Cerebellar nuclear complex (tissue), 1 donor: ENCODE measurements at regions not wholly inside any gene's neighbourhood (a gene's known extent, or its start where the extent isn't known, plus 50 kb on each side); places are given as distances from the start of the nearest gene placed in this dataset.

ENCODE experiments used
- DNase-seq, 2 experiments: peaks; one replicate each; lab custom pipeline; 2025; lab: John Stamatoyannopoulos, UW

DNA sequence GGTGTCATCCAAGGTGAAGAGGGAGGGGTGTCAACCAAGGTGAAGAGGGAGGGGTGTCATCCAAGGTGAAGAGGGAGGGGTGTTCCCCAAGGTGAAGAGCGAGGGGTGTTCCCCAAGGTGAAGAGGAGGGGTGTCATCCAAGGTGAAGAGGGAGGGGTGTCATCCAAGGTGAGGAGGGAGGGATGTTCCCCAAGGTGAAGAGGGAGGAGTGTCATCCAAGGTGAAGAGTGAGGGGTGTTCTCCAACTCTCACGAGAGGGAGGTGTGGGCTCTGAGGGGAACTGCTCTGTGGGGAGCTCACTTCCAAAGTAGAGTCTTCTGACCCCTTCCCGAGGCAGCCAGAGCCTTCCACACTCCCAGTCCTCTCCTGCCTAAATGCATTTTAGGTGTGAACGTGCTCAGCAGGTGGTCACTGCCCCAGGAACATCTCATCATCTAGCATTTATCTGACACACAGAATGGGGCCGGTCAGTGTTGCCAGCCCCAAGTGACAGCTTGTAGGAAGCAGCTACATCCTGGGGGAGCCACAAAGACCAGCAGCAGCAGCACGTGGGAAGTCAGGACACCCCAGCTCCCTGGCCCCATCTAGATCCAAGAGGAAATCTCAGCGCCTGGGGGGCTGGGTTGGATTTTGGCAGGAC lies 323.8 kb downstream of the GLRX3 start:
- no peak for DNase-seq

DNA sequence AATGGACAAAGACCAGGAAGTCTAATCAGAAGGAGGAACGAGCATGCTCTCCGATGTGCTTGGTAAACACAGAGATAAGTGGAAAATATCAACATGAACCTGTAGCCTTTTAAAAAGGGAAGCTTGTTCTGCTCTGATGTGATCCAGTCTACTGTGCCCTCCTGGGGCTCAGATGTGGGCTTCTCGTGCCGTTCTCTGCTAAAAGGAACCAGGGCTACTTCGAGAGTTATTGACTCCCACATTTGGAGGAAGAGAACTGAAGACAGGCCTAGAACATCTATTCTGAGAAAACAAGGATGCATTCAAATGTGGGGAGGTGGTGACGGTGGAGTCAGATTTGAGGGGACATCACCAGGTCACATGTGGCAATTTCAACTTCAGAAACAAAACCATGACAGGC lies 325.4 kb downstream of the GLRX3 start:
- no peak for DNase-seq

DNA sequence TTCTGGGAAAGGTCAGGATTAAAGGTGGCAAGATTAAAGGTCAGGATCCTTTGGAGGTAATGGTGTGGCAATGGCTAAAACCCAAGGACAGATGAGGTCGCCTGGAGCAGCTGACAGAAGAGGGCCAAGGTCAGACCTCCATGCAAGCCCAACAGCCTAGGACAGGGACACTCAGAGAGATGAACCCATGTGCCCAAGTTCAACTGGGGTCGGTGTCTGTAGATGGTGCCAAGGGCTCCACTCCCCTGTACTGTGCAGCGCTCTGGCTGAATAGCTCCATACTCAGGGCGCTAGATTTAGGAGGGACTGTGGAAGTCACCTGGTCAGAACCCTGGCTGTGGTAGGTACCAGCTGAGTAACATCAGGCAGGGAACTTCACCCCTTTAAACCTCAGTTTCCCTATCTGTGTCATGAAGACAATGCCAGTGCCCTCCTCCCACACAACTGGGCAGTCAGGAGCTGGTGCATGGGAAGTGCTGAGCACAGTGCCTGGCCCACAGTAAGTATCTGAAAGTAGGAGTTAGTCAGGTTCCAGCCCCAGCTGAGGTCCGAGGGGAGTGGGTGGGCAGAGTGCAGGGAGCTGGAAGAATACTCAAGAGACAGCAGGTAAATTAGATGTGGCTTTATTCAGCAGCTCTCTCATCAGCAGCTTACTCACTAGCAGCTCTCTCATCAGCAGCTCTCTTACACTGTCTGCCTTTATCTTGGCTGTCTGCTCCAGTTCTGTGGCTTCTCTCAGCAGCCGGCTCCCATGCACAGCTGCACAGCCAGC lies 327.1 kb downstream of the GLRX3 start:
- no peak for DNase-seq

DNA sequence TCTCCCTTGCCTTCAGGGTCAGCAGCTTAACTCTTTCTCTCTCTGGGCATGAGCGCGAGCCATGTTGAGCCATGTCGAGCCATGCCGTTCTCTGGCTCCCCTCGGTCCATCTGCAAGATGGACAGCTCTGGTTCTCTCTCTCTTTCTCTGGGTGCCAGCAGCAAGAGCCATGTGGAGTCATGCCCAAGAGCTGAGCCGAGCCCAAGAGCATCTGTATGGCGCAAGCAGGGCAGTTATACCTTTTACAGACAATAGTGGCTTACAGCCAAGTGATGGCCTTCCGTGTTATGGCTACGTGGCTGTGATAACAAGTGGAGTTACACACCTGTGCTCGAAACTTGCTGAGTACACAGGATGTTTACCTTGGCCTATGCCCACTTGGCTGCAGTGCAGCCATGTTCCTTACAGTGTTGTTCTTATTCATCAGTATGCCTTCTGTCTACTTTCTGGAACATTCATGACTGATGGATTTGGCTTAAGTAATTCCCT lies 327.7 kb downstream of the GLRX3 start:
- no peak for DNase-seq

DNA sequence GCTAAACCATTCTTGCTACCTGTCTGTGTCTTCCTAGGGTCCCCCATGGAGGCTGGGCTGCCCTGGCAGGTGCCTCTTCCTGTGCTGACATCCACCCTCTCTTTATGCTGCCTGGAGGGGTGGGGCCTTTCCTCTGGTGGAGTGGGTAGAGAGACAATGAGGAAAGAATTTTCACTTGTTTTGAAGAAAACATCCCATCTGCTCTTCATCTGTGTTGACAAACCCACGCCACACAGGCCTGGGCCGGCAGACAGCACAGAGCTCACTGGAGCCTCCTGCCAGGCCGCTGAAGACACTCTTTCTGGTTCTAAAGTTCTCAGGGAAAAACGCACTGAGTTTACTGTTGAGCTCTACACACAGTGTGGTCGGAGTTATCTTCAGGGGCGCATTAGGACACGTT lies 328.2 kb downstream of the GLRX3 start:
- no peak for DNase-seq

DNA sequence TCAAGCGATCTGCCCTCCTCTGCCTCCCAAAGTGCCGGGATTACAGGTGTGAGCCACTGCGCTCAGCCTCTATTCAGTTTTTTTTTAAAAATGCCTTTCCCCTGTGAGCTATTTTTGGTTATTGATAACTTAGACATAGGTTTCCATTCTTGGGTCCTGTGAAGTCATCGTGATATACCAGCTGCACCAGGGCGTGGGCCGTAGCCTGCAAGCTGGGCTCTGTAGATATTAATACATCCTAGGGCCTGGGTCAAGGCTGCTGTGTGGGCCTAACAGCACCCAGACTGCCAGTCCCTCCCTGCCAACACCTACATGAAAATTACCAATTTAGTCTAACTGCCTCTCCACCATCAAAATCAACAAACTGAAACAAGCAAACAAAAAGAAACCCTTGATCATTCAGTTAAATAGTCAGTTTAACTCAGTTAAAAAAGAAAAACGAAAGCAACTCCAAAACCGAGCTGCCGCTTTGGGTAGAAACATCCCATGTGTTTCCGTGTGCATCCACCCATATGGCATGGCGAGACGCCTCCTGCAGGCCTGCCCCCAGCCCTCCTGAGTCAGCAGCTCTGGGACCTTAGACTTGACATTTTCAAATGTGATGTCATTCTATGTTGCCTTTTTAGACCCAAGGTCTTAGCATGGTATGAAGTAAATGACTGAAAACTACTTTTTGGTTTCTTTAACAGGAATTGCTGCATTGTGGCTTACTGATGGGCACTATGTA lies 330.2 kb downstream of the GLRX3 start:
- DNase-seq = no peak

DNA sequence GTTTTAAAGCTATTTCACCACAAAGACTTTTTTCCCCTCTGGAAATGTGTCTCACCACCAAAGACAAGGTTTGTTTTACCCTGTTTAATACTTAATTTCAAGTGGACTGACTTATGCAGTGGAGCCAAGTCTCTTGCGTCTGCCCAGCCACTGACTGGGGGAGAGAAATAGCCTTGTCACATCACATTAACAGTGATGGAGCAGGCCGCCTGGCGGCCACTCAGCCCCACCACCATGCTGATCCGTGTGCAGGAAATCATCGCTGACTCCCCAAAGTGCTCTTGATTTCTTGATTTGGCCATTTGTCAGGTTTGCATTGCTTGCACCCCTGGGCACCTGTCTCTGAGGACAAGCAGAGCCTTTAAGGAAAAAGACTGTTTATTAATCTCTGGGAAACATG lies 334.1 kb downstream of the GLRX3 start:
- no peak for DNase-seq

DNA sequence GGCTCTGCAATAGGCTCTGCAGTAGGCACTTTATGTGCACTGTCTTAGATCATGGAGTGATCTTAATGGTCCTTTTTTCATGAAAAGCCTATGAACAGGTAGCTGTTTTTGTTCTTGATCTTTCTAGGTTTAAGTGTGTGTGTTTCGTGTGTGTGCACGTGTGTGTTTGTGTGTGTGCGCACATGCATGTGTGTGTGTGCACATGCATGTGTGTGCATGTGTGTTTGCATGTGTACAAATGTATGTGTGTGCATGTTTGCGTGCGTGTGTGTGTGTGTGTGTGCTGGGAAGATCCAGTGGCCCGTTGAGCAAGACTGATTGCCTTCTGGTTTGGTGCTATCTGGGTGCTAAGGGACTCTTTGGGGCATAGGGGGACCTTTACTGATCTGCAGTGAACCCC lies 334.8 kb downstream of the GLRX3 start:
- DNase-seq = no peak

DNA sequence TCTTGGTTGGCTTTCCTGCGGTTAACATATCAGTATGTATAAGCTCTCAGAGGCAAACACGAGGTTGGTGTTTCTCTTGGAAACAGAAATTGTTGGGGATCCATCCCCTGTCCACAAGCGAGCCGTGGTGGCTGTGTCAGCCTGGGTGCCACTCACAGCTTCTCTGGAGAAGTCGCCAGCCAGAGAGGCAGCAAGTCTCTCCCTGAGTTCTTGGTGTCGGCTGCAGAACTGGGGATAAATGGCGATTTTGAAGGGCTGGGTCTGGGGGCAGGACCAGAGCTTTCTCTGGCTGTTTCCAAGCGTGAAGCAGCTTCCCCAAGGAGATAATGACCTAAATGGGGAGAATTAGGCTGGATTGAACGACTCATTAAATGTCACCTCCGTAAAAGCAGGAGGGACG lies 335.3 kb downstream of the GLRX3 start:
- no peak for DNase-seq

DNA sequence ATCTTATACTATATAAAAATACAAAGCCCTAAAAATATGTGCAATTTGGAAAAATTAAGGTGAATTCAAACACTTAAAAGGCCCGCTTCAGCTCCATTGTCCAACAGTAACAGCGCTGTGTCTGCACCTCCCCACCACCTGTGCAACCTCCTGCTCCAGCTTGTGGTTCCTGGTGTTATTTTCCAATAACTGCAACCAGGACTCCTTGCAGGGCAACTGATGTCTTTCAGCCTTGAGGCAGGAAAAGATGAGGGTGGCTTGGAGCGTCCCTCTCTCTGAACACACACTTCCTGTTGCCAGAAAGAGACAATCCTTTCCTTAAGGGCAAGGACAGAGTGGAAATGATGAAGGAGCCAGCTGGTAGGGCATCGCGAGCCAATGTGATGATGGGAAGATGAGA lies 336.0 kb downstream of the GLRX3 start:
- no peak for DNase-seq

DNA sequence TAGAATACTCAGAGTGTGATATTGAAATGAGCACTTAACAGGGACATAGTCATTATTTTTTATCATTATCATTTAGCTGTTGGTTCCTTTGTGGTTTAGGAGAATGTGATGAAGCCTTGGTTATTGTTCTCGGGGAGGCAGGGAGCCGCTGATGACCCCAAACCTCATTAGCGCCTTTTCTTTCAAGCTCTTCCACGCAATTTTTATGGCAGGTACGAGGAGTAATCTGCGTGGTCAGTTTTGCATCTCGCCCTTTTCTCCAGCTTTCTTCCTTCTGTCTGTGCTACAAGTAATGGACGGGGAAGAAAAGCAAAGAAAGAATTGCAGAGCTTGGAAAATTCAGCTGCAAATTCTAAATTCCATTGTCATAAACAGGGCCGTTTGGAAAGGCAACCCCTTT lies 338.4 kb downstream of the GLRX3 start:
- no peak for DNase-seq

DNA sequence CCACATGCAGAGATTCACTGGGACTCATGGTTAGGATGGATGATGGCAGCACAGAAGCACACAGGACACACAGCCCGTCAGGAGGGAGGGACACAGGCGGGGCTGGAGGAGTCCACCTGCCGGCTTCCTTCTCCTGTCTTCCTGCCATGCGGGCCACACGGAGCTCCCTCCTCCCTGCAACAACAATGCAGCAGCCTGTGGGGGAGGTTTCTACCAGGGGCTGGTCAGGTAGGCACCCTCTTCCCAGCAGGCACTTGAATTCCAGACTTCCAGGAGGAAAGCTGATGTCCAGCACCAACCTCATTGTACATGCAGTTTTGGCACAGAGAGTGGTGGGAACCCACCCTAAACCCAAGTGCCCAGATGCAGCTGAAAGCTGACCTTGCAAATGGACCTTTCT lies 341.2 kb downstream of the GLRX3 start:
- DNase-seq = no peak

DNA sequence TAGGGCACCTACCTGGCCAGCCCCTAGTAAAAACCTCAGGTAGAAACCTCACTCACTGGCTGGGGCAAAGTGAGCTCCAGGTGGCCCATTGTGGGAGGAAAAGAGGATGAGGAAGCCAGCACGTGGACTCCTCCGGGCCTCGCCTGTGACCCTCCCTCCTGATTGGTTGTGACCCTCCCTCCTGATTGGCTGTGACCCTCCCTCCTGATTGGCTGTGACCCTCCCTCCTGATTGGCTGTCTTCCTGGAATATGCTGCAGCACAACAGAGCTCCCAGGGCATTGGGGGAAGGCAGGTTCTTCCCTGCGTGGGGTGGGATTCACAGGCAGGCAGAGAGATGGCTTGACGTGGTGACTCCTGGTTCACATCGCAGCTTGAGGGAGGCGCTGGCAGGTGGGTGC lies 343.0 kb downstream of the GLRX3 start:
- no peak for DNase-seq

DNA sequence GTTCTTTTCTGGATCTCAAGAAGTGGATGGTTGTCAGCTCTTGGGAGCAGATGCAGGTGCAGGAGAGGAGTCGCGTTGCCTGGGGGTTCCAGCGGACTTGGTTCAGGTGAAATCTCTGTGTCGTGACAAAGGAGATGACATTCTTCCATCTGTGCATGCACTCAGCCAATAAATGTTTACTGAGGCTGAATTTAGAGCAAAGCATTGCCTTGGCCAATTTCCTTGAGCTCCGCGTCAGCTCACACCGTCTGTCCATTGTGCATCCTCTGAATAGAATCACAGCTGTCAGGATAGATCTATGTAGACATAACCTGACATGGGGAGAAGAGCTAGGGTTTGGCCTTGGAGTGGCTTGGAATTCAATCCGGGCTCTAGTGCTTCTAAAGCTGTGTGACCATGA lies 343.7 kb downstream of the GLRX3 start:
- DNase-seq = no peak

DNA sequence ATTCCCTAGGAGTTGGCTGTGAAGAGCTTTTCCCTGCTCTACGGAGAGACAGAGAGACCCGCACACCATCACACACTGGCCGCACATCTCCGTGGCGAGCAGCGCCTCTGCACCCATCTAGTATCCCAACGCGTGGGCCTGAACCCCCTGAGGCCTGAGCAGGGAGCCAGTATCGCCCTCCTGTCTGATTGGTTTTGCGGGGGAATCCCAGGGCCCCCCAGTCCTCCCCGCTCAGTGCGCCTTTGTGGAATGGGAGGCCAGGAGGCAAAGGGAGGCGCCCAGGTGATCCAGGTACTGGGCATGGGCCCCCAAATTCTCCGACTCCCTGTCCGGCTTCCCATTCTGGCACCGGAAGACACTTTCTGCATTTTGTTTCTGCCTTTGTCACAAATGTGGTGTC lies 344.3 kb downstream of the GLRX3 start:
- DNase-seq = no peak

DNA sequence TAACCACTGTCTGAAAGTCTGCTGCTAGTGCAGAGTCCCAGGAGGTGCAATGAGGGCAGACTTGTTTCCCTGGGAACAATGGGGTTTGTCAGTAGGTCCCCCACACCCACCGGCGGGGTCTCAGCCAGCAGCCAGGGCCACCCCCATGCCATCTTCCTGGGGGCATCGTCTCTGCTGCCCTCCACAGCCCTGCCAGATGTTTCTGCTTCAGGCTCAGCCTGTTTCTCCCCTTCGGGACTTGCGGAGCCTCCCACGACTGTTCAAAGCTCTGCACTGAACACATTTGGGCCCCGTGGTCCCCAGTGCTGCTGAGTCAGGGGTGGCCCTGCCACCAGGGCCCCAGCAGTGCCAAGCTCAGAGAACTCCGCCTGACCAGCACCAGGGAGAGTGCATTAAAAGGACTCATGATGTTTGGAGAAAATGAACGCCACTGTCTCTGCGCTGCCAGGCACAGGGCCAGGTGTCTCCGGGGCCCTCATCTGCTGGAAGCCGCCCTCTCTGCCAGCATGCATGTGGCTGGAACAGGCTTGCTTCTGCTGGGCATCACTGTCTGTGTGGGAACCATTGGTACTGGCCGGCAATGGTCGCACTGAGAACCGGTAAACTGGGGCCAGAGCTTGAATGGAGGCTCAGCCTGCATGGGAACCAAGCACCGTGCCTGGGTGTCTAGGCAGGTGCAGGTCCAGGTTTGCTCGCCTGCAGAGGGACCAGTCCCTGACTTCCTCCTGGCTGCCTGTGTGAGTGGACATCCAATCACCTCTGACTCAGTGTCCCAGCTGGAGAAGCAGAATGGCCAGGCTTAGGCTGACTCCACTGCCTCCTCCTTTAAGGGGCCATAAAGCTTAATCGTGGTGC lies 345.1 kb downstream of the GLRX3 start:
- no peak for DNase-seq

DNA sequence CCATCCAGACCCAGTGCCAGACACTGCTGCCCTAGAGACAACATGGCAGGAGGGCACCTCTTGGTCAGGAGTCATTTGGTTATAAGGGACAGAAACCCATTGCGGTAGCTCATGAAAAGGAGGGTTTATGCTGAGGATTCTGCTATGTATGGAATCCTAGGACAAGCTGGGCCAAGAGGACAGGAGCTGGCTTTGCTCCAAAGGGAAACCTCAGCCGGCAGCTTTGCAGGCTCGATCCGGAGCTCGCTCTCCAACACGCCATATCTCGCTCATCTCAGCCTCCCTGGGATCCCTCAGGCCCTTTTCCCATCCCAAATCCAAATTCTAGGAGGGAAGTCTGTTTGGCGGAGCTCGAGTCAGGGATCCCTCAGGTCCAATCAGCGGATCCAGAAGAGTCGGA lies 345.7 kb downstream of the GLRX3 start:
- no peak for DNase-seq

DNA sequence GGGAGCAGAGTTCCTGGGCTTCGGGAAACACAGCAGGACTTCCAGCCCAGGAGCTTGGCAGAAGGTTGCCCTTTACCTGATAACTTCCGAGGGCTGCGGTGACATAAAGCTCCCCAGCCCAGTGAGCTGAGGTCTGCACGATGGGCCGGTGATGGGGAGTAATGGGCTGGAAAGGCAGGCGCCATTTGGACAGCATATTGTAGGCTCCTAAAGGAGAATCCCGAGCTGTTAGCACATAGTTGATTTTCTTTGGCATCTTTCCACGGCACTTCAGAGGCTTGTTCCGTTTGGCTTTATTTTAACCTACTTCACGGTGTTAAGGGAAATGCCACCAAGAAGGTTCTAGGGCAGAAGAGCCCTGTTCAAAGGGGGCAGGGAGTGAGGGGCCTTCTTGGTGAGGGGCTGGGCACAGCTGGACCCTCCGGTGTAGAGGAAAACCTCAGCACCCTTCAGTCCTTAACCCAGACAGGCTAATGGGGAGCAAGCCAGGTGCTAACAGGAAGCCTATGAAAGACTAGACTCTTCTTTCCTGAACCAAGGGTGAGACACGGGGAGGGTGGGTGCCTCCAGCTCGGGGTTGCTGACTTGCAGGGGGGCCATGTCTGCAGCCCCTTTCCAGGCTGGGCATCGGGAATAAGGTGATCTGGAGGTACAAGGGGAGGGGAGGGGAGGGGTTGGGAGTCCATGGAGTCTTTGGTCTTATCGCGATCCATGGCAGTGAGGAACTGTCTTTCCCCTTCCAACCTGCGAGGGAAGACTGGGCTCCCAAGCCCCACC lies 347.7 kb downstream of the GLRX3 start:
- DNase-seq = no peak

DNA sequence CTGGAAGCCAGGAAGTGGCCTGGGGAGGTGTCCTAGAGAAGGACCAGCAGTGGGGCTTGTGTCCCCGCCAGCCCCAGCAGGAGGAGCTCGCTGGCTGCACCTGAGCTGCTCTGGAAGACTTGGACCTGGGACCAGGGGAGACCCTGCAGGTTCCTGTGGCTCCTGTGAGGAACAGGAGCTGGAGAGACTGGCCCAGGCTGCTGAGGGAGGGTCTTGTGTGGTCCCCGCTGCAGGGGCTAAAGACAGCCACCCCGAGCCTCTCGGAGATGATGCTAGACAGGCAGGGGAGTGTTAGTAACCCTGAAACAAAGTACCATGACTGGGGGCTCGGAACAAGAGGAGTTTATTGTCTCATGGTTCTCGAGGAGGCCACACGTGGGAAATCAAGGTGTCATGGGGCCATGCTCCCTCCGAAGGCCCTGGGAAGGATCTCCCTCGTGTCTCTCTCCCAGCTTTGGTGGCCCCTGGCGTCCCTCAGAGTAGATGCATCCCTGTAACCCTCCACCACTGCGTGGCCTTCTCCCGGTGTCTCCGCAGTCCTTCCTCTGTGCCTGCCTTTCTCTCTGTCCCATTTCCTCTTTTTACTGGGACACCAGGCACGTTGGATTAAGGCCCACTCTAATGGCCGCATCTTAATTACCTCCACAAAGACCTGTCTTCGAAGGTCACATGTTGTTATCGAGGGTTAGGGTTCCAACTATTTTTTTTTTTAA lies 348.4 kb downstream of the GLRX3 start:
- no peak for DNase-seq

DNA sequence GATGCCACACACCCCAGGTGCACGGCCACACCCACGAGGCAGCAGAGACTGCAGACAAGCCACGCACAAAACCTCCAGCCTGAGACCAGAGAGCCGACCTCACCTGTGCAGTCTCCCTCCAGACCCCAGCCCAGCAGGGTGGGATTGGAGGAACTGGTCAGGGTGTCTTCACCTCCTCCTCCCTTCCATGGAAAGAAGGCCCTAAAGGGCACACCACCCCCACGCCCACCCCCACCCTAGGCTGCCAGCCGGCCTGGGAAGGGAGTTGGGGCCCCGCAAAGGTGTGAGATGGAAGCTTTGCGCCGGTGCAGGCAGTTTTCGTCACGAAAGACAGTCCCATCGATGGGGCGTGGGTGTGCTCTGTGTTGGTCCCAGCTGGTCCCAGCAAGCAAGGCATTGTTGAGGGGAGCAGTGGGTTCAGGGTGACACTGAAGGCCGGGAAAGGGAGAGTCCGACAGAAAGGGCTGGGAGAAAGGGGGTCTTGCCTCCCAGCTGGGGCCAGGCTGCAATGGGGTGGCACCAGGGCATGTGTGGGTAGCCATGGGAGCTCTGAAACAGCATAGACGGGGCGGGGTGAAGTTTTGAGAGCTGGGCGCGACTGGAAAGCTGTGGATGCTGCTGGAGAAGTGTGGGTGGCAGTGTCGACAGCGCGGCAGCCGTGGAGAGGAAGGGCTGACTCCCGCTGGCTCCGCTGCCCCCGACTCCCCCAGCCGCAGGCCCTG lies 349.2 kb downstream of the GLRX3 start:
- DNase-seq = no peak
